ENCODE measurements at regions not wholly inside any gene's neighbourhood (a gene's known extent, or its start where the extent isn't known, plus 50 kb on each side); places are given as distances from the start of the nearest gene placed in this dataset.

DNA sequence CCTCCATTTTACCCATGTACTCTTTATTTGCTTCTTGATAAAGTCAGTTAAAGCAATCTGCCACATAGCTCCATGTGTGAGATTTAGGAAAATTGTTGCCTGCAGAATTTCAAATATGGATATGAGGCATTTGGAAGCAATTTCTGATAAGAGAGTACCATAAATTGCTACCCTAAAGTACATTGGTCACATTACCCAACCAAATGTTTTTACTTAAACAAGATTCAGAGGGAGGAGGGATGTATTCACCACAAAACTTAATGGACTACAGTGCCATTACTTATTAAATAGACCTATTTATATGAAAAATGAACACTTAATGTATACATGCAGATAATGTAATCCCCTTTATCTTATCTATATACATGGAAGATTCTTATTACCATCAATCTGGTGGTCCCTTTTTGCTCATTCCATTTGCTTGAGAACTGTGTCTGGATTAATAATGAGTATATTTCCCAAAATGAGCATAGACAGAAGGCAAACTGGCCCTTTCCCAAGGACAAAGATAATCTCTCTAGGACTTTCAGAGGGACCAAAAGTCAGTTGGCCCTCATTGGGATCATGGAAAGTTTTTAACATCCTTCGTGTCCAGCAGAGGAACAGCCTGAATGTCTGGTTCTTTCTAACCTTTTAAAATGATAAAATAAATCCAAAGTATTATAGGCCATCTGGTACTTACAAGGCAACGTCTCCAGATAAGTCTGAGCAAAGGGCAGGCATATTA is 526.4 kb downstream of the CBLN4 start (continued):
- TF ChIP-seq, protein P1, sequence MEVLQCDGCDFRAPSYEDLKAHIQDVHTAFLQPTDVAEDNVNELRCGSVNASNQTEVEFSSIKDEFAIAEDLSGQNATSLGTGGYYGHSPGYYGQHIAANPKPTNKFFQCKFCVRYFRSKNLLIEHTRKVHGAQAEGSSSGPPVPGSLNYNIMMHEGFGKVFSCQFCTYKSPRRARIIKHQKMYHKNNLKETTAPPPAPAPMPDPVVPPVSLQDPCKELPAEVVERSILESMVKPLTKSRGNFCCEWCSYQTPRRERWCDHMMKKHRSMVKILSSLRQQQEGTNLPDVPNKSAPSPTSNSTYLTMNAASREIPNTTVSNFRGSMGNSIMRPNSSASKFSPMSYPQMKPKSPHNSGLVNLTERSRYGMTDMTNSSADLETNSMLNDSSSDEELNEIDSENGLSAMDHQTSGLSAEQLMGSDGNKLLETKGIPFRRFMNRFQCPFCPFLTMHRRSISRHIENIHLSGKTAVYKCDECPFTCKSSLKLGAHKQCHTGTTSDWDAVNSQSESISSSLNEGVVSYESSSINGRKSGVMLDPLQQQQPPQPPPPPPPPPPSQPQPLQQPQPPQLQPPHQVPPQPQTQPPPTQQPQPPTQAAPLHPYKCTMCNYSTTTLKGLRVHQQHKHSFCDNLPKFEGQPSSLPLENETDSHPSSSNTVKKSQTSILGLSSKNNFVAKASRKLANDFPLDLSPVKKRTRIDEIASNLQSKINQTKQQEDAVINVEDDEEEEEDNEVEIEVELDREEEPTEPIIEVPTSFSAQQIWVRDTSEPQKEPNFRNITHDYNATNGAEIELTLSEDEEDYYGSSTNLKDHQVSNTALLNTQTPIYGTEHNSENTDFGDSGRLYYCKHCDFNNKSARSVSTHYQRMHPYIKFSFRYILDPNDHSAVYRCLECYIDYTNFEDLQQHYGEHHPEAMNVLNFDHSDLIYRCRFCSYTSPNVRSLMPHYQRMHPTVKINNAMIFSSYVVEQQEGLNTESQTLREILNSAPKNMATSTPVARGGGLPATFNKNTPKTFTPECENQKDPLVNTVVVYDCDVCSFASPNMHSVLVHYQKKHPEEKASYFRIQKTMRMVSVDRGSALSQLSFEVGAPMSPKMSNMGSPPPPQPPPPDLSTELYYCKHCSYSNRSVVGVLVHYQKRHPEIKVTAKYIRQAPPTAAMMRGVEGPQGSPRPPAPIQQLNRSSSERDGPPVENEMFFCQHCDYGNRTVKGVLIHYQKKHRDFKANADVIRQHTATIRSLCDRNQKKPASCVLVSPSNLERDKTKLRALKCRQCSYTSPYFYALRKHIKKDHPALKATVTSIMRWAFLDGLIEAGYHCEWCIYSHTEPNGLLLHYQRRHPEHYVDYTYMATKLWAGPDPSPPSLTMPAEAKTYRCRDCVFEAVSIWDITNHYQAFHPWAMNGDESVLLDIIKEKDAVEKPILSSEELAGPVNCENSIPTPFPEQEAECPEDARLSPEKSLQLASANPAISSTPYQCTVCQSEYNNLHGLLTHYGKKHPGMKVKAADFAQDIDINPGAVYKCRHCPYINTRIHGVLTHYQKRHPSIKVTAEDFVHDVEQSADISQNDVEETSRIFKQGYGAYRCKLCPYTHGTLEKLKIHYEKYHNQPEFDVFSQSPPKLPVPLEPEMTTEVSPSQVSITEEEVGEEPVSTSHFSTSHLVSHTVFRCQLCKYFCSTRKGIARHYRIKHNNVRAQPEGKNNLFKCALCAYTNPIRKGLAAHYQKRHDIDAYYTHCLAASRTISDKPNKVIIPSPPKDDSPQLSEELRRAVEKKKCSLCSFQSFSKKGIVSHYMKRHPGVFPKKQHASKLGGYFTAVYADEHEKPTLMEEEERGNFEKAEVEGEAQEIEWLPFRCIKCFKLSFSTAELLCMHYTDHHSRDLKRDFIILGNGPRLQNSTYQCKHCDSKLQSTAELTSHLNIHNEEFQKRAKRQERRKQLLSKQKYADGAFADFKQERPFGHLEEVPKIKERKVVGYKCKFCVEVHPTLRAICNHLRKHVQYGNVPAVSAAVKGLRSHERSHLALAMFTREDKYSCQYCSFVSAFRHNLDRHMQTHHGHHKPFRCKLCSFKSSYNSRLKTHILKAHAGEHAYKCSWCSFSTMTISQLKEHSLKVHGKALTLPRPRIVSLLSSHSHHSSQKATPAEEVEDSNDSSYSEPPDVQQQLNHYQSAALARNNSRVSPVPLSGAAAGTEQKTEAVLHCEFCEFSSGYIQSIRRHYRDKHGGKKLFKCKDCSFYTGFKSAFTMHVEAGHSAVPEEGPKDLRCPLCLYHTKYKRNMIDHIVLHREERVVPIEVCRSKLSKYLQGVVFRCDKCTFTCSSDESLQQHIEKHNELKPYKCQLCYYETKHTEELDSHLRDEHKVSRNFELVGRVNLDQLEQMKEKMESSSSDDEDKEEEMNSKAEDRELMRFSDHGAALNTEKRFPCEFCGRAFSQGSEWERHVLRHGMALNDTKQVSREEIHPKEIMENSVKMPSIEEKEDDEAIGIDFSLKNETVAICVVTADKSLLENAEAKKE (CRISPR knock-in tag; IDR thresholded peaks at IDR 0.05): no peak
- TF ChIP-seq STAT1 (IDR thresholded peaks at IDR 0.05; ENCODE audit: unreplicated experiment): no peak
- no peak for TF ChIP-seq NANOG (IDR thresholded peaks at IDR 0.05; ENCODE audit: borderline replicate concordance)
- no peak for TF ChIP-seq ZNF331 (CRISPR knock-in tag; IDR thresholded peaks at IDR 0.05; ENCODE audit: low read depth)
- TF ChIP-seq, protein P2, sequence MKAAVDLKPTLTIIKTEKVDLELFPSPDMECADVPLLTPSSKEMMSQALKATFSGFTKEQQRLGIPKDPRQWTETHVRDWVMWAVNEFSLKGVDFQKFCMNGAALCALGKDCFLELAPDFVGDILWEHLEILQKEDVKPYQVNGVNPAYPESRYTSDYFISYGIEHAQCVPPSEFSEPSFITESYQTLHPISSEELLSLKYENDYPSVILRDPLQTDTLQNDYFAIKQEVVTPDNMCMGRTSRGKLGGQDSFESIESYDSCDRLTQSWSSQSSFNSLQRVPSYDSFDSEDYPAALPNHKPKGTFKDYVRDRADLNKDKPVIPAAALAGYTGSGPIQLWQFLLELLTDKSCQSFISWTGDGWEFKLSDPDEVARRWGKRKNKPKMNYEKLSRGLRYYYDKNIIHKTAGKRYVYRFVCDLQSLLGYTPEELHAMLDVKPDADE (IDR thresholded peaks at IDR 0.05): no peak
- TF ChIP-seq POLR2AphosphoS5 (IDR thresholded peaks at IDR 0.05; ENCODE audit: low read depth): no peak
- no peak for TF ChIP-seq JUNB (IDR thresholded peaks at IDR 0.05; ENCODE audit: unreplicated experiment)
- TF ChIP-seq, protein P3, sequence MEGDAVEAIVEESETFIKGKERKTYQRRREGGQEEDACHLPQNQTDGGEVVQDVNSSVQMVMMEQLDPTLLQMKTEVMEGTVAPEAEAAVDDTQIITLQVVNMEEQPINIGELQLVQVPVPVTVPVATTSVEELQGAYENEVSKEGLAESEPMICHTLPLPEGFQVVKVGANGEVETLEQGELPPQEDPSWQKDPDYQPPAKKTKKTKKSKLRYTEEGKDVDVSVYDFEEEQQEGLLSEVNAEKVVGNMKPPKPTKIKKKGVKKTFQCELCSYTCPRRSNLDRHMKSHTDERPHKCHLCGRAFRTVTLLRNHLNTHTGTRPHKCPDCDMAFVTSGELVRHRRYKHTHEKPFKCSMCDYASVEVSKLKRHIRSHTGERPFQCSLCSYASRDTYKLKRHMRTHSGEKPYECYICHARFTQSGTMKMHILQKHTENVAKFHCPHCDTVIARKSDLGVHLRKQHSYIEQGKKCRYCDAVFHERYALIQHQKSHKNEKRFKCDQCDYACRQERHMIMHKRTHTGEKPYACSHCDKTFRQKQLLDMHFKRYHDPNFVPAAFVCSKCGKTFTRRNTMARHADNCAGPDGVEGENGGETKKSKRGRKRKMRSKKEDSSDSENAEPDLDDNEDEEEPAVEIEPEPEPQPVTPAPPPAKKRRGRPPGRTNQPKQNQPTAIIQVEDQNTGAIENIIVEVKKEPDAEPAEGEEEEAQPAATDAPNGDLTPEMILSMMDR (conservative IDR thresholded peaks at IDR 0.05; ENCODE audit: low read depth in 2 of 2): no peak
- TF ChIP-seq CREB1 (CRISPR knock-in tag; IDR thresholded peaks at IDR 0.05; ENCODE audit: low read depth): no peak

All from GM23338 (cell line).